RPMI8226 (cell line): ENCODE measurements at regions not wholly inside any gene's neighbourhood (a gene's known extent, or its start where the extent isn't known, plus 50 kb on each side); places are given as distances from the start of the nearest gene placed in this dataset.

ENCODE experiments used
- DNase-seq: peaks from one replicate; pipeline ENCODE4 v3.0.0-alpha.2; 2015

GRCh38 chr17:12457493-12457892, 208.2 kb upstream of the MYOCD start:
- DNase-seq: no peak

GRCh38 chr17:12459736-12460135, 206.0 kb upstream of the MYOCD start:
- DNase-seq: no peak

GRCh38 chr17:12463102-12463501, 202.6 kb upstream of the MYOCD start:
- DNase-seq: no peak

- no peak for DNase-seq
Measured at GRCh38 chr17:12472252-12473173, 193.2 kb upstream of the MYOCD start.

- DNase-seq: no peak
Measured at GRCh38 chr17:12478311-12478710, 187.4 kb upstream of the MYOCD start.

GRCh38 chr17:12485361-12485906, 180.3 kb upstream of the MYOCD start:
- DNase-seq: no peak

GRCh38 chr17:12489325-12489724, 176.4 kb upstream of the MYOCD start:
- DNase-seq: no peak

GRCh38 chr17:12492450-12492849, 173.2 kb upstream of the MYOCD start:
- DNase-seq: no peak

GRCh38 chr17:12505866-12506265, 159.8 kb upstream of the MYOCD start:
- no peak for DNase-seq

GRCh38 chr17:12507026-12507595, 158.6 kb upstream of the MYOCD start:
- DNase-seq: no peak

GRCh38 chr17:12509801-12510200, 155.9 kb upstream of the MYOCD start:
- no peak for DNase-seq

GRCh38 chr17:12510535-12510934, 155.2 kb upstream of the MYOCD start:
- DNase-seq: no peak

- no peak for DNase-seq
Measured at GRCh38 chr17:12512694-12513355, 152.9 kb upstream of the MYOCD start.

- DNase-seq: no peak
Measured at GRCh38 chr17:12514596-12514995, 151.1 kb upstream of the MYOCD start.

GRCh38 chr17:12519956-12520594, 145.6 kb upstream of the MYOCD start:
- DNase-seq: no peak

- no peak for DNase-seq
Measured at GRCh38 chr17:12521416-12521815, 144.3 kb upstream of the MYOCD start.

- no peak for DNase-seq
Measured at GRCh38 chr17:12522336-12522735, 143.4 kb upstream of the MYOCD start.

- DNase-seq: no peak
Measured at GRCh38 chr17:12522743-12523183, 142.9 kb upstream of the MYOCD start.

- DNase-seq: no peak
Measured at GRCh38 chr17:12523244-12523643, 142.4 kb upstream of the MYOCD start.

GRCh38 chr17:12528036-12528435, 137.7 kb upstream of the MYOCD start:
- no peak for DNase-seq

GRCh38 chr17:12530161-12530560, 135.5 kb upstream of the MYOCD start:
- DNase-seq: no peak

GRCh38 chr17:12536021-12536420, 129.7 kb upstream of the MYOCD start:
- DNase-seq: no peak

- no peak for DNase-seq
Measured at GRCh38 chr17:12536472-12536871, 129.2 kb upstream of the MYOCD start.
